ENCODE measurements at regions not wholly inside any gene's neighbourhood (a gene's known extent, or its start where the extent isn't known, plus 50 kb on each side); places are given as distances from the start of the nearest gene placed in this dataset.

- TF ChIP-seq SUZ12 (IDR thresholded peaks at IDR 0.05) (no peak), NFRKB (IDR thresholded peaks at IDR 0.05) (no peak), ELF4 (IDR thresholded peaks at IDR 0.05) (no peak), FOXK2 (IDR thresholded peaks at IDR 0.05) (no peak), ZNF384 (IDR thresholded peaks at IDR 0.05) (no peak), CTBP1 (IDR thresholded peaks at IDR 0.05; ENCODE audit: borderline replicate concordance) (no peak), L3MBTL2 (conservative IDR thresholded peaks at IDR 0.05) (no peak), BHLHE40 (IDR thresholded peaks at IDR 0.05; ENCODE audit: borderline replicate concordance) (no peak), HDGF (IDR thresholded peaks at IDR 0.05; ENCODE audit: borderline replicate concordance) (no peak), SP1 (IDR thresholded peaks at IDR 0.05) (no peak), ARNT (IDR thresholded peaks at IDR 0.05) (no peak), TARDBP (IDR thresholded peaks at IDR 0.05) (no peak), FOXA1 (IDR thresholded peaks at IDR 0.05) (no peak)
- CTCF ChIA-PET: no interaction called here
- no peak for DNase-seq (ENCODE audit: extremely low spot score)
- POLR2A ChIA-PET: interaction anchor here (0.7 kb wide), 1 partner anchor 210 kb away, joined by 4 read pairs; no protein-coding TSS in a partner anchor
Observed at GRCh38 chr13:76646946-76647345, 239.3 kb downstream of the KCTD12 start.

GRCh38 chr13:76645632-76646031 lies 240.6 kb downstream of the KCTD12 start:
- CTCF ChIA-PET: interaction anchor here (0.7 to 1.1 kb wide), 2 partner anchors 13 to 239 kb away, joined by 3 to 4 read pairs; no protein-coding TSS in a partner anchor
- no peak for DNase-seq (ENCODE audit: extremely low spot score)
- POLR2A ChIA-PET: no interaction called here
- TF ChIP-seq CTBP1 (IDR thresholded peaks at IDR 0.05; ENCODE audit: borderline replicate concordance): no peak
- TF ChIP-seq FOXA1 (IDR thresholded peaks at IDR 0.05): no peak
- TF ChIP-seq FOXM1 (IDR thresholded peaks at IDR 0.05; ENCODE audit: borderline replicate concordance): no peak
- no peak for TF ChIP-seq HDGF (IDR thresholded peaks at IDR 0.05; ENCODE audit: borderline replicate concordance)
- TF ChIP-seq ZNF384 (IDR thresholded peaks at IDR 0.05): no peak
- no peak for TF ChIP-seq PKNOX1 (IDR thresholded peaks at IDR 0.05)
- TF ChIP-seq ARNT (IDR thresholded peaks at IDR 0.05): no peak

GRCh38 chr13:76644906-76645305 lies 241.3 kb downstream of the KCTD12 start:
- CTCF ChIA-PET: no interaction called here
- no peak for DNase-seq (ENCODE audit: extremely low spot score)
- TF ChIP-seq CTBP1 (IDR thresholded peaks at IDR 0.05; ENCODE audit: borderline replicate concordance) (no peak), TARDBP (IDR thresholded peaks at IDR 0.05) (no peak), FOXM1 (IDR thresholded peaks at IDR 0.05; ENCODE audit: borderline replicate concordance) (no peak), SP1 (IDR thresholded peaks at IDR 0.05) (no peak), ARNT (IDR thresholded peaks at IDR 0.05) (no peak), SUZ12 (IDR thresholded peaks at IDR 0.05) (no peak), HDGF (IDR thresholded peaks at IDR 0.05; ENCODE audit: borderline replicate concordance) (no peak), FOXK2 (IDR thresholded peaks at IDR 0.05) (no peak), ELF4 (IDR thresholded peaks at IDR 0.05) (no peak), NFRKB (IDR thresholded peaks at IDR 0.05) (no peak), L3MBTL2 (conservative IDR thresholded peaks at IDR 0.05) (no peak), BHLHE40 (IDR thresholded peaks at IDR 0.05; ENCODE audit: borderline replicate concordance) (no peak), FOXA1 (IDR thresholded peaks at IDR 0.05) (no peak), LEF1 (IDR thresholded peaks at IDR 0.05; ENCODE audit: borderline replicate concordance) (no peak), PKNOX1 (IDR thresholded peaks at IDR 0.05) (no peak), ZNF384 (IDR thresholded peaks at IDR 0.05) (no peak)
- POLR2A ChIA-PET: no interaction called here

GRCh38 chr13:76643596-76643995 lies 242.6 kb downstream of the KCTD12 start:
- DNase-seq (ENCODE audit: extremely low spot score): no peak
- ChIA-PET POLR2A (no interaction called here), CTCF (no interaction called here)
- TF ChIP-seq BHLHE40 (IDR thresholded peaks at IDR 0.05; ENCODE audit: borderline replicate concordance) (no peak), LEF1 (IDR thresholded peaks at IDR 0.05; ENCODE audit: borderline replicate concordance) (no peak), L3MBTL2 (conservative IDR thresholded peaks at IDR 0.05) (no peak), TARDBP (IDR thresholded peaks at IDR 0.05) (no peak), SUZ12 (IDR thresholded peaks at IDR 0.05) (no peak), ELF4 (IDR thresholded peaks at IDR 0.05) (no peak)

- POLR2A ChIA-PET: no interaction called here
- no peak for TF ChIP-seq SUZ12 (IDR thresholded peaks at IDR 0.05)
- no peak for TF ChIP-seq ELF4 (IDR thresholded peaks at IDR 0.05)
- TF ChIP-seq PKNOX1 (IDR thresholded peaks at IDR 0.05): no peak
- TF ChIP-seq FOXA1 (IDR thresholded peaks at IDR 0.05): no peak
- TF ChIP-seq HDGF (IDR thresholded peaks at IDR 0.05; ENCODE audit: borderline replicate concordance): no peak
- no peak for TF ChIP-seq NFRKB (IDR thresholded peaks at IDR 0.05)
- TF ChIP-seq FOXK2 (IDR thresholded peaks at IDR 0.05): no peak
- TF ChIP-seq TARDBP (IDR thresholded peaks at IDR 0.05): no peak
- no peak for TF ChIP-seq LEF1 (IDR thresholded peaks at IDR 0.05; ENCODE audit: borderline replicate concordance)
- no peak for TF ChIP-seq CTBP1 (IDR thresholded peaks at IDR 0.05; ENCODE audit: borderline replicate concordance)
- no peak for TF ChIP-seq L3MBTL2 (conservative IDR thresholded peaks at IDR 0.05)
- TF ChIP-seq ZNF384 (IDR thresholded peaks at IDR 0.05): no peak
- no peak for TF ChIP-seq ARNT (IDR thresholded peaks at IDR 0.05)
- no peak for TF ChIP-seq BHLHE40 (IDR thresholded peaks at IDR 0.05; ENCODE audit: borderline replicate concordance)
- TF ChIP-seq SP1 (IDR thresholded peaks at IDR 0.05): no peak
- TF ChIP-seq FOXM1 (IDR thresholded peaks at IDR 0.05; ENCODE audit: borderline replicate concordance): no peak
- no peak for DNase-seq (ENCODE audit: extremely low spot score)
- CTCF ChIA-PET: no interaction called here
Observed at GRCh38 chr13:76641056-76641455, 245.1 kb downstream of the KCTD12 start.

GRCh38 chr13:76638882-76639281 lies 247.3 kb downstream of the KCTD12 start:
- ChIA-PET POLR2A (no interaction called here), CTCF (no interaction called here)
- TF ChIP-seq FOXK2 (IDR thresholded peaks at IDR 0.05) (no peak), ELF4 (IDR thresholded peaks at IDR 0.05) (no peak), FOXM1 (IDR thresholded peaks at IDR 0.05; ENCODE audit: borderline replicate concordance) (no peak), TARDBP (IDR thresholded peaks at IDR 0.05) (no peak), ARNT (IDR thresholded peaks at IDR 0.05) (no peak), BHLHE40 (IDR thresholded peaks at IDR 0.05; ENCODE audit: borderline replicate concordance) (no peak), SP1 (IDR thresholded peaks at IDR 0.05) (no peak), ZNF384 (IDR thresholded peaks at IDR 0.05) (no peak), CTBP1 (IDR thresholded peaks at IDR 0.05; ENCODE audit: borderline replicate concordance) (no peak), SUZ12 (IDR thresholded peaks at IDR 0.05) (no peak), FOXA1 (IDR thresholded peaks at IDR 0.05) (no peak), PKNOX1 (IDR thresholded peaks at IDR 0.05) (no peak), HDGF (IDR thresholded peaks at IDR 0.05; ENCODE audit: borderline replicate concordance) (no peak), LEF1 (IDR thresholded peaks at IDR 0.05; ENCODE audit: borderline replicate concordance) (no peak)
- DNase-seq (ENCODE audit: extremely low spot score): no peak

Measured in HEK293T (cell line).